Mesendoderm (in vitro differentiated cells): ENCODE measurements at regions not wholly inside any gene's neighbourhood (a gene's known extent, or its start where the extent isn't known, plus 50 kb on each side); places are given as distances from the start of the nearest gene placed in this dataset.
"Not testable (repeated sequence)": the region's sequence is repeated elsewhere in the genome, so short reads cannot be mapped to it uniquely, and the experiment has no call there.

Experiments
- DNase-seq: peaks from one replicate; pipeline ENCODE4 v3.0.0; 2013
- H2AK5ac ChIP-seq: 2 replicates; pipeline ENCODE4 v1.6.1; 2013; ENCODE audit warnings: low read length, inconsistent platforms
- H2BK120ac ChIP-seq: 2 replicates; pipeline ENCODE4 v1.6.1; 2013; ENCODE audit warnings: low read depth, mild to moderate bottlenecking, low read length, moderate library complexity, mixed read lengths
- H2BK15ac ChIP-seq: replicated peaks from 2 replicates; pipeline ENCODE4 v1.6.1; 2013; ENCODE audit warnings: low read depth, mild to moderate bottlenecking, moderate library complexity
- H2BK5ac ChIP-seq: 2 replicates; pipeline ENCODE4 v1.6.1; 2013; ENCODE audit warnings: low read length, inconsistent platforms
- H3K18ac ChIP-seq: 2 replicates; pipeline ENCODE4 v1.6.1; 2013; ENCODE audit warnings: mild to moderate bottlenecking, low read length, mixed read lengths
- H3K23ac ChIP-seq: one replicate; pipeline ENCODE4 v1.6.1; 2013; ENCODE audit warnings: low read length
- H3K27ac ChIP-seq: 2 replicates; pipeline ENCODE4 v1.5.1; 2013; ENCODE audit warnings: low read depth, mild to moderate bottlenecking, inconsistent platforms, low read length, moderate library complexity
- H3K27me3 ChIP-seq: 2 replicates; pipeline ENCODE4 v1.6.1; 2013; ENCODE audit warnings: low read length, control low read depth, mild to moderate bottlenecking, inconsistent platforms; ENCODE audit not compliant: insufficient read depth, poor library complexity
- H3K36me3 ChIP-seq: 2 replicates; pipeline ENCODE4 v1.6.1; 2013; ENCODE audit warnings: low read length, inconsistent platforms; ENCODE audit not compliant: control insufficient read depth, insufficient read depth
- H3K4ac ChIP-seq: one replicate; pipeline ENCODE4 v1.6.1; 2013; ENCODE audit warnings: low read depth, mild to moderate bottlenecking, low read length, moderate library complexity
- H3K4me1 ChIP-seq: 2 replicates; pipeline ENCODE4 v1.6.1; 2013; ENCODE audit warnings: low read depth, low read length, inconsistent platforms; ENCODE audit not compliant: control insufficient read depth
- H3K4me2 ChIP-seq: 2 replicates; pipeline ENCODE4 v1.6.1; 2013; ENCODE audit warnings: low read length
- H3K4me3 ChIP-seq: 2 replicates; pipeline ENCODE4 v1.5.1; 2013; ENCODE audit warnings: mild to moderate bottlenecking, low read length
- H3K56ac ChIP-seq: one replicate; pipeline ENCODE4 v1.6.1; 2013; ENCODE audit warnings: low read length
- H3K79me1 ChIP-seq: 2 replicates; pipeline ENCODE4 v1.6.1; 2013; ENCODE audit warnings: low read length, inconsistent platforms
- H3K79me2 ChIP-seq: 2 replicates; pipeline ENCODE4 v1.6.1; 2013; ENCODE audit warnings: mild to moderate bottlenecking, low read length; ENCODE audit not compliant: control insufficient read depth, insufficient read depth
- H3K9ac ChIP-seq: 2 replicates; pipeline ENCODE4 v1.6.1; 2013; ENCODE audit warnings: low read length, inconsistent platforms
- H4K5ac ChIP-seq: one replicate; pipeline ENCODE4 v1.6.1; 2013; ENCODE audit warnings: low read length
- H4K8ac ChIP-seq: one replicate; pipeline ENCODE4 v1.6.1; 2013; ENCODE audit warnings: low read depth, mild to moderate bottlenecking, control low read depth, low read length, moderate library complexity
- WGBS: extraction: QIAGEN DNeasy Blood & Tissue Kit; methylation state at CpG from one replicate; pipeline ENCODE4 v1.1.7; 2013; ENCODE audit warnings: low lambda C conversion rate, missing lambda C conversion rate; ENCODE audit not compliant: insufficient coverage; ENCODE audit errors: extremely low coverage; 5-methylcytosine and 5-hydroxymethylcytosine counted together

GRCh38 chr1:146656356-146657060, 281.6 kb upstream of the NBPF12 start:
- H3K9ac ChIP-seq, H3K4me3 ChIP-seq, H2BK15ac ChIP-seq, H4K8ac ChIP-seq, DNase-seq, H3K23ac ChIP-seq, H2BK5ac ChIP-seq, H3K18ac ChIP-seq, H3K27me3 ChIP-seq, H3K4ac ChIP-seq, H3K79me1 ChIP-seq, H3K4me1 ChIP-seq, H3K27ac ChIP-seq, H4K5ac ChIP-seq, H3K36me3 ChIP-seq, H2BK120ac ChIP-seq, H2AK5ac ChIP-seq, H3K79me2 ChIP-seq, H3K4me2 ChIP-seq, H3K56ac ChIP-seq: not testable (repeated sequence)
- WGBS = no CpG with 5 or more reads among the region's 3 CpGs

- H2BK5ac ChIP-seq, DNase-seq, H3K79me1 ChIP-seq, H3K27ac ChIP-seq, H3K23ac ChIP-seq, H4K8ac ChIP-seq, H3K4me2 ChIP-seq, H3K56ac ChIP-seq, H3K18ac ChIP-seq, H3K36me3 ChIP-seq, H3K4me3 ChIP-seq, H3K4ac ChIP-seq, H3K9ac ChIP-seq, H3K79me2 ChIP-seq, H2AK5ac ChIP-seq, H3K4me1 ChIP-seq, H2BK120ac ChIP-seq, H2BK15ac ChIP-seq, H3K27me3 ChIP-seq, H4K5ac ChIP-seq: not testable (repeated sequence)
- no CpG with 5 or more reads among the region's 4 CpGs for WGBS
These were observed 283.4 kb upstream of the NBPF12 start for GRCh38 chr1:146654763-146655162.

- DNase-seq, H3K56ac ChIP-seq, H2BK120ac ChIP-seq, H3K9ac ChIP-seq, H3K23ac ChIP-seq, H3K79me2 ChIP-seq, H3K4me3 ChIP-seq, H2AK5ac ChIP-seq, H3K27me3 ChIP-seq, H3K18ac ChIP-seq, H2BK15ac ChIP-seq, H3K4me2 ChIP-seq, H3K36me3 ChIP-seq, H3K4ac ChIP-seq, H4K5ac ChIP-seq, H3K4me1 ChIP-seq, H4K8ac ChIP-seq, H2BK5ac ChIP-seq, H3K79me1 ChIP-seq, H3K27ac ChIP-seq: not testable (repeated sequence)
- WGBS = no CpG with 5 or more reads among the region's 6 CpGs
These were observed 292.0 kb upstream of the NBPF12 start for GRCh38 chr1:146645978-146646604.

- H3K27ac ChIP-seq, H2BK5ac ChIP-seq, H2AK5ac ChIP-seq, H3K56ac ChIP-seq, H3K4me1 ChIP-seq, H3K36me3 ChIP-seq, H3K9ac ChIP-seq, H3K4me2 ChIP-seq, H2BK120ac ChIP-seq, H3K18ac ChIP-seq, H3K79me2 ChIP-seq, DNase-seq, H3K4ac ChIP-seq, H3K4me3 ChIP-seq, H4K8ac ChIP-seq, H3K79me1 ChIP-seq, H3K23ac ChIP-seq, H2BK15ac ChIP-seq, H4K5ac ChIP-seq, H3K27me3 ChIP-seq: not testable (repeated sequence)
- no CpG with 5 or more reads among the region's 3 CpGs for WGBS
These were observed 296.6 kb upstream of the NBPF12 start for GRCh38 chr1:146641534-146641933.

GRCh38 chr1:146640671-146641070, 297.5 kb upstream of the NBPF12 start:
- DNase-seq, H3K27me3 ChIP-seq, H4K5ac ChIP-seq, H3K4me3 ChIP-seq, H3K36me3 ChIP-seq, H2BK15ac ChIP-seq, H3K23ac ChIP-seq, H2BK120ac ChIP-seq, H2BK5ac ChIP-seq, H3K79me1 ChIP-seq, H3K27ac ChIP-seq, H3K56ac ChIP-seq, H3K18ac ChIP-seq, H3K9ac ChIP-seq, H3K79me2 ChIP-seq, H4K8ac ChIP-seq, H3K4ac ChIP-seq, H3K4me2 ChIP-seq, H3K4me1 ChIP-seq, H2AK5ac ChIP-seq: not testable (repeated sequence)
- WGBS = no CpG with 5 or more reads among the region's 5 CpGs

GRCh38 chr1:146630302-146630701, 307.8 kb upstream of the NBPF12 start:
- not testable (repeated sequence) for H3K4me1 ChIP-seq, DNase-seq, H3K9ac ChIP-seq, H3K23ac ChIP-seq, H3K27ac ChIP-seq, H2BK120ac ChIP-seq, H4K5ac ChIP-seq, H3K18ac ChIP-seq, H4K8ac ChIP-seq, H3K4me3 ChIP-seq, H2BK5ac ChIP-seq, H3K36me3 ChIP-seq, H3K4ac ChIP-seq, H3K79me2 ChIP-seq, H3K4me2 ChIP-seq, H3K27me3 ChIP-seq, H2AK5ac ChIP-seq, H3K79me1 ChIP-seq, H3K56ac ChIP-seq, H2BK15ac ChIP-seq
- no CpG with 5 or more reads among the region's 1 CpG for WGBS
